ENCODE measurements at regions not wholly inside any gene's neighbourhood (a gene's known extent, or its start where the extent isn't known, plus 50 kb on each side); places are given as distances from the start of the nearest gene placed in this dataset.

- no peak for TF ChIP-seq ZNF565 (CRISPR knock-in tag; conservative IDR thresholded peaks at IDR 0.05; ENCODE audit: low read depth)
- TF ChIP-seq SNAI2 (CRISPR knock-in tag; IDR thresholded peaks at IDR 0.05), result no peak
- no peak for TF ChIP-seq ZFP30 (CRISPR knock-in tag; IDR thresholded peaks at IDR 0.05)
- no peak for TF ChIP-seq ZNF70 (CRISPR knock-in tag; IDR thresholded peaks at IDR 0.05)
- no peak for TF ChIP-seq OSR1 (CRISPR knock-in tag; IDR thresholded peaks at IDR 0.05)
- no peak for TF ChIP-seq ISL1 (CRISPR knock-in tag; IDR thresholded peaks at IDR 0.05)
- TF ChIP-seq PATZ1 (CRISPR knock-in tag; IDR thresholded peaks at IDR 0.05; ENCODE audit: borderline replicate concordance), result no peak
- TF ChIP-seq CSDC2 (CRISPR knock-in tag; IDR thresholded peaks at IDR 0.05), result no peak
- no peak for TF ChIP-seq CREB5 (CRISPR knock-in tag; IDR thresholded peaks at IDR 0.05; ENCODE audit: low read depth)
Observed at GRCh38 chr7:13189668-13190067, 502.2 kb downstream of the ARL4A start.

Data from SK-N-SH treated with all-trans-retinoic acid at 6 μM for 48 hours (cell line).